ENCODE measurements at regions not wholly inside any gene's neighbourhood (a gene's known extent, or its start where the extent isn't known, plus 50 kb on each side); places are given as distances from the start of the nearest gene placed in this dataset.

DNA sequence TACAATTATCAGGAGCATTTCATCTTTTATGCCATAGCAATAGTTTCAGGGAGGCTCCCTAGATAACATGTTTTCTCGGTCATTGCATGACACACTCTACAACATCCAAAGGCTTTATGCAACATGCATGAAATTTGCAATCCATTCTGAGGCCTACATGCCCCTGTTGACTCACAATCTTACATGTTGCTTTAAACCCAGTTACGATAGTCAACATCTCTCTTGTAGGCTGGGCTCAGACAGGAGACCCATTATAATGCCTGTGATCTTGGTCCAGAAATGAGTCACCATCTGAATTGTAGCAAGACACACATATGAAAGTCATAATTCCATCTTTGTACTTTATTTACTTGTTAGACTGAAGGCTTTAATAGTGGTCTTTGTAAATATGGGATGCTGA lies 1050.3 kb upstream of the AMELY start:
- H3K4me1 ChIP-seq (ENCODE audit: low read length): no peaks in the 10 kb centered on the region

DNA sequence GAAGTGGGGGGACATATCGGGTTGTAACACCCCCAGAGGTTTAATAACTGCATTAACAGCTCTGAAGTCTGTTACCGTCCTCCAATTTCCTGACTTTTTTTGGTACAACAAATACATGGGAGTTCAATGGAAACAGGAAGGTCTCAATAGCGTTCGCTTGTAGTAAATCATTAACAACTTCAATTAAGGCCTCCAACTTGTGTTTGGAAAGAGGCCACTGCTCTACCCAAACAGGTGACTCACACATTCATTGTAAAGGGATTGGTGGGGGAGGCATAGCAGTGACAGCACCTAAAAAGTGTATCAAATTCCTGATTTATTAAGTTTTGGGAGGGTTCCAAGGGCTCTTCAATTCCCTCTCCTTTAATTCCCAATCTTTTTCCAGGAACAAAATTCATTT lies 1046.2 kb upstream of the AMELY start:
- Histone ChIP-seq H3K4me2 (ENCODE audit: low read length) (no peak overlapping the region), H3K36me3 (replicated peaks; ENCODE audit: low read depth, low read length) (no peaks in the 10 kb centered on the region), H3K4me3 (ENCODE audit: low read length) (no peak overlapping the region), H4K20me1 (ENCODE audit: insufficient read depth, low read length) (no peaks in the 10 kb centered on the region), H3K79me2 (ENCODE audit: low read length) (no peaks in the 10 kb centered on the region), H3K9me3 (ENCODE audit: insufficient read depth, low read length) (no peaks in the 10 kb centered on the region), H3K27me3 (ENCODE audit: low read depth, low read length) (no peaks in the 10 kb centered on the region), H3K4me1 (ENCODE audit: low read length) (no peaks in the 10 kb centered on the region), H2AFZ (ENCODE audit: low read depth, low read length) (no peak overlapping the region), H3K9ac (ENCODE audit: low read length) (no peak overlapping the region), H3K27ac (ENCODE audit: low read length) (no peak overlapping the region)
- TF ChIP-seq, protein P1, sequence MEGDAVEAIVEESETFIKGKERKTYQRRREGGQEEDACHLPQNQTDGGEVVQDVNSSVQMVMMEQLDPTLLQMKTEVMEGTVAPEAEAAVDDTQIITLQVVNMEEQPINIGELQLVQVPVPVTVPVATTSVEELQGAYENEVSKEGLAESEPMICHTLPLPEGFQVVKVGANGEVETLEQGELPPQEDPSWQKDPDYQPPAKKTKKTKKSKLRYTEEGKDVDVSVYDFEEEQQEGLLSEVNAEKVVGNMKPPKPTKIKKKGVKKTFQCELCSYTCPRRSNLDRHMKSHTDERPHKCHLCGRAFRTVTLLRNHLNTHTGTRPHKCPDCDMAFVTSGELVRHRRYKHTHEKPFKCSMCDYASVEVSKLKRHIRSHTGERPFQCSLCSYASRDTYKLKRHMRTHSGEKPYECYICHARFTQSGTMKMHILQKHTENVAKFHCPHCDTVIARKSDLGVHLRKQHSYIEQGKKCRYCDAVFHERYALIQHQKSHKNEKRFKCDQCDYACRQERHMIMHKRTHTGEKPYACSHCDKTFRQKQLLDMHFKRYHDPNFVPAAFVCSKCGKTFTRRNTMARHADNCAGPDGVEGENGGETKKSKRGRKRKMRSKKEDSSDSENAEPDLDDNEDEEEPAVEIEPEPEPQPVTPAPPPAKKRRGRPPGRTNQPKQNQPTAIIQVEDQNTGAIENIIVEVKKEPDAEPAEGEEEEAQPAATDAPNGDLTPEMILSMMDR (IDR thresholded peaks at IDR 0.05; ENCODE audit: low read depth, low read length): no peak
- TF ChIP-seq EZH2phosphoT487 (IDR thresholded peaks at IDR 0.05; ENCODE audit: low read depth): no peak

More for the DNA sequence above, 1050.3 kb upstream of the AMELY start:
- no peak overlapping the region for H3K4me3 ChIP-seq (ENCODE audit: low read length)
- H3K36me3 ChIP-seq (replicated peaks; ENCODE audit: low read depth, low read length): no peaks in the 10 kb centered on the region
- H3K27me3 ChIP-seq (ENCODE audit: low read depth, low read length): no peaks in the 10 kb centered on the region
- H3K79me2 ChIP-seq (ENCODE audit: low read length): no peaks in the 10 kb centered on the region
- H3K9ac ChIP-seq (ENCODE audit: low read length): no peak overlapping the region
- H4K20me1 ChIP-seq (ENCODE audit: insufficient read depth, low read length): no peaks in the 10 kb centered on the region
- H2AFZ ChIP-seq (ENCODE audit: low read depth, low read length): no peak overlapping the region
- H3K4me2 ChIP-seq (ENCODE audit: low read length): no peak overlapping the region
- no peaks in the 10 kb centered on the region for H3K9me3 ChIP-seq (ENCODE audit: insufficient read depth, low read length)
- no peak overlapping the region for H3K27ac ChIP-seq (ENCODE audit: low read length)
- TF ChIP-seq, protein P1 (IDR thresholded peaks at IDR 0.05; ENCODE audit: low read depth, low read length): no peak
- no peak for TF ChIP-seq EZH2phosphoT487 (IDR thresholded peaks at IDR 0.05; ENCODE audit: low read depth)

- Histone ChIP-seq H2AFZ (ENCODE audit: low read depth, low read length) (no peak overlapping the region), H3K36me3 (replicated peaks; ENCODE audit: low read depth, low read length) (no peaks in the 10 kb centered on the region), H3K9me3 (ENCODE audit: insufficient read depth, low read length) (no peaks in the 10 kb centered on the region), H3K27me3 (ENCODE audit: low read depth, low read length) (no peaks in the 10 kb centered on the region), H3K4me2 (ENCODE audit: low read length) (no peak overlapping the region), H3K27ac (ENCODE audit: low read length) (no peak overlapping the region), H3K79me2 (ENCODE audit: low read length) (no peaks in the 10 kb centered on the region), H3K4me3 (ENCODE audit: low read length) (no peak overlapping the region), H3K9ac (ENCODE audit: low read length) (no peak overlapping the region), H3K4me1 (ENCODE audit: low read length) (no peaks in the 10 kb centered on the region), H4K20me1 (ENCODE audit: insufficient read depth, low read length) (no peaks in the 10 kb centered on the region)
- TF ChIP-seq, protein P1 (IDR thresholded peaks at IDR 0.05; ENCODE audit: low read depth, low read length): no peak
- no peak for TF ChIP-seq EZH2phosphoT487 (IDR thresholded peaks at IDR 0.05; ENCODE audit: low read depth)
Measured at GRCh38 chrY:7951187-7951852, 1039.8 kb upstream of the AMELY start.

DNA sequence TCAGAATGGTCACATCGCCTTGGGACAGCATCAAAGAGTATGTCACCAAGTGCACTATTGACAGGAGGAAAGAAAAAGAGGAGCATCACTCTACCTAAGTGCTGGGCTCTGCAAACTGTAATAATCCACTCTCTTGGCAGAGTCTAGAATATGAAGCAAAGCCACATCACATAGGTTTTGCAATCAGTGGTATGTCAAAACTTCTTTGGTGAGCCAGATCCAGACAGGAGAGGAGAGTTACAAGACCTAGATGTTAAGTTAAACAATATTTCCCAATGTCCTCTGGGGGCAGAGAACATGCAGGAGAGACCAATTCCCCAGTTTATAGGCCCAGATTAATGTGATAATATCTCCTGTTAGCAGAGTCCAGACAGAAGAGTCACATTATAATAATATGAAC lies 1032.6 kb upstream of the AMELY start:
- Histone ChIP-seq H3K79me2 (ENCODE audit: low read length) (no peaks in the 10 kb centered on the region), H3K36me3 (replicated peaks; ENCODE audit: low read depth, low read length) (no peaks in the 10 kb centered on the region), H3K27ac (ENCODE audit: low read length) (no peak overlapping the region), H3K4me3 (ENCODE audit: low read length) (no peak overlapping the region), H3K9ac (ENCODE audit: low read length) (no peak overlapping the region), H4K20me1 (ENCODE audit: insufficient read depth, low read length) (no peaks in the 10 kb centered on the region), H3K4me1 (ENCODE audit: low read length) (no peaks in the 10 kb centered on the region), H2AFZ (ENCODE audit: low read depth, low read length) (no peak overlapping the region), H3K27me3 (ENCODE audit: low read depth, low read length) (no peaks in the 10 kb centered on the region), H3K9me3 (ENCODE audit: insufficient read depth, low read length) (no peaks in the 10 kb centered on the region), H3K4me2 (ENCODE audit: low read length) (no peak overlapping the region)
- TF ChIP-seq, protein P1 (IDR thresholded peaks at IDR 0.05; ENCODE audit: low read depth, low read length): no peak
- no peak for TF ChIP-seq EZH2phosphoT487 (IDR thresholded peaks at IDR 0.05; ENCODE audit: low read depth)

Measured in OCI-LY3 (cell line).